GM18519 (cell line): ENCODE measurements at regions not wholly inside any gene's neighbourhood (a gene's known extent, or its start where the extent isn't known, plus 50 kb on each side); places are given as distances from the start of the nearest gene placed in this dataset.

ENCODE experiments used
- ATAC-seq: cut with Tn5 transposase; IDR thresholded peaks from one replicate; pipeline ENCODE4 v1.9.1; 2021; ENCODE audit warnings: mild to moderate bottlenecking, moderate library complexity; ENCODE audit not compliant: unreplicated experiment, low FRiP score

GRCh38 chr1:168991667-168992475 lies 114.6 kb upstream of the ATP1B1 start:
- ATAC-seq, result no peak

GRCh38 chr1:169001353-169001752 lies 105.1 kb upstream of the ATP1B1 start:
- ATAC-seq, result no peak

GRCh38 chr1:169003864-169004516 lies 102.5 kb upstream of the ATP1B1 start:
- no peak for ATAC-seq

- ATAC-seq, result no peak
These were observed 100.7 kb upstream of the ATP1B1 start for GRCh38 chr1:169005776-169006175.

GRCh38 chr1:169009666-169010065 lies 96.8 kb upstream of the ATP1B1 start:
- no peak for ATAC-seq

- peak; percentile 66 for ATAC-seq
These were observed 94.1 kb upstream of the ATP1B1 start for GRCh38 chr1:169012416-169012815.

- no peak for ATAC-seq
These were observed 92.7 kb upstream of the ATP1B1 start for GRCh38 chr1:169013821-169014220.

GRCh38 chr1:169015464-169015863 lies 91.0 kb upstream of the ATP1B1 start:
- no peak for ATAC-seq

GRCh38 chr1:169018751-169019150 lies 87.7 kb upstream of the ATP1B1 start:
- ATAC-seq, result no peak

- ATAC-seq, result no peak
These were observed 87.0 kb upstream of the ATP1B1 start for GRCh38 chr1:169019419-169020058.

- no peak for ATAC-seq
These were observed 85.8 kb upstream of the ATP1B1 start for GRCh38 chr1:169020684-169021083.

GRCh38 chr1:169022648-169023047 lies 83.8 kb upstream of the ATP1B1 start:
- ATAC-seq, result no peak

- no peak for ATAC-seq
These were observed 82.2 kb upstream of the ATP1B1 start for GRCh38 chr1:169024255-169024654.

- ATAC-seq, result peak; percentile 92
These were observed 81.7 kb upstream of the ATP1B1 start for GRCh38 chr1:169024800-169025271.

- ATAC-seq, result no peak
These were observed 81.1 kb upstream of the ATP1B1 start for GRCh38 chr1:169025412-169025811.

GRCh38 chr1:169027607-169028320 lies 78.7 kb upstream of the ATP1B1 start:
- ATAC-seq, result no peak

- no peak for ATAC-seq
These were observed 74.8 kb upstream of the ATP1B1 start for GRCh38 chr1:169031566-169032224.

GRCh38 chr1:169041366-169041765 lies 65.1 kb upstream of the ATP1B1 start:
- ATAC-seq, result no peak

- ATAC-seq, result no peak
These were observed 64.1 kb upstream of the ATP1B1 start for GRCh38 chr1:169042377-169042776.

GRCh38 chr1:169043823-169044222 lies 62.7 kb upstream of the ATP1B1 start:
- ATAC-seq, result peak; percentile 7
